NK-92 treated with Interleukin-12 subunit alpha and Interleukin-12 subunit beta, amount 100 ng/mL, for 24 hours (cell line): ENCODE measurements at regions not wholly inside any gene's neighbourhood (a gene's known extent, or its start where the extent isn't known, plus 50 kb on each side); places are given as distances from the start of the nearest gene placed in this dataset.
"Not testable (repeated sequence)": the region's sequence is repeated elsewhere in the genome, so short reads cannot be mapped to it uniquely, and the experiment has no call there.

Experiments
- DNase-seq: peaks from one replicate; lab custom pipeline; 2025; lab: John Stamatoyannopoulos, UW

- no peak for DNase-seq
Observed at GRCh38 chr5:56382896-56383295, 149.8 kb upstream of the ANKRD55 start.

- no peak for DNase-seq
Observed at GRCh38 chr5:56377573-56377972, 144.4 kb upstream of the ANKRD55 start.

- DNase-seq: no peak
Observed at GRCh38 chr5:56376128-56376527, 143.0 kb upstream of the ANKRD55 start.

GRCh38 chr5:56375011-56375410 lies 141.9 kb upstream of the ANKRD55 start:
- no peak for DNase-seq

- not testable (repeated sequence) for DNase-seq
Observed at GRCh38 chr5:56372491-56372890, 139.4 kb upstream of the ANKRD55 start.

- DNase-seq: no peak
Observed at GRCh38 chr5:56369361-56369811, 136.3 kb upstream of the ANKRD55 start.

GRCh38 chr5:56367748-56368147 lies 134.6 kb upstream of the ANKRD55 start:
- DNase-seq: no peak

- no peak for DNase-seq
Observed at GRCh38 chr5:56366986-56367385, 133.9 kb upstream of the ANKRD55 start.

GRCh38 chr5:56361398-56361797 lies 128.3 kb upstream of the ANKRD55 start:
- DNase-seq: no peak

- no peak for DNase-seq
Observed at GRCh38 chr5:56360816-56361215, 127.7 kb upstream of the ANKRD55 start.

GRCh38 chr5:56359809-56360685 lies 126.9 kb upstream of the ANKRD55 start:
- DNase-seq: no peak

GRCh38 chr5:56358703-56359681 lies 125.9 kb upstream of the ANKRD55 start:
- DNase-seq: no peak

- no peak for DNase-seq
Observed at GRCh38 chr5:56358046-56358445, 124.9 kb upstream of the ANKRD55 start.

GRCh38 chr5:56357426-56357825 lies 124.3 kb upstream of the ANKRD55 start:
- DNase-seq: no peak

GRCh38 chr5:56356836-56357160 lies 123.7 kb upstream of the ANKRD55 start:
- DNase-seq: no peak

GRCh38 chr5:56356121-56356835 lies 123.1 kb upstream of the ANKRD55 start:
- no peak for DNase-seq

GRCh38 chr5:56354836-56355235 lies 121.7 kb upstream of the ANKRD55 start:
- DNase-seq: no peak

GRCh38 chr5:56352808-56353590 lies 119.9 kb upstream of the ANKRD55 start:
- DNase-seq: no peak

- DNase-seq: no peak
Observed at GRCh38 chr5:56350597-56351170, 117.6 kb upstream of the ANKRD55 start.

GRCh38 chr5:56350011-56350596 lies 117.0 kb upstream of the ANKRD55 start:
- DNase-seq: no peak

GRCh38 chr5:56349461-56349860 lies 116.3 kb upstream of the ANKRD55 start:
- DNase-seq: no peak
